NOMO-1 treated with DMSO at 0.1 percent for 48 hours (cell line): ENCODE measurements at regions not wholly inside any gene's neighbourhood (a gene's known extent, or its start where the extent isn't known, plus 50 kb on each side); places are given as distances from the start of the nearest gene placed in this dataset.

Source experiments
- DNase-seq: peaks from one replicate; lab custom pipeline; 2025; ENCODE audit not compliant: unreplicated experiment; lab: John Stamatoyannopoulos, UW

- peak; percentile 89 for DNase-seq
Observed at GRCh38 chr5:111582993-111583601, 70.8 kb upstream of the STARD4 start.

GRCh38 chr5:111582451-111582850 is 70.1 kb upstream of the STARD4 start:
- DNase-seq = no peak

GRCh38 chr5:111580956-111581355 is 68.6 kb upstream of the STARD4 start:
- DNase-seq = no peak

- no peak for DNase-seq
Observed at GRCh38 chr5:111574311-111574710, 62.0 kb upstream of the STARD4 start.

- no peak for DNase-seq
Observed at GRCh38 chr5:111572561-111572960, 60.2 kb upstream of the STARD4 start.

- DNase-seq = no peak
Observed at GRCh38 chr5:111563031-111563822, 50.9 kb upstream of the STARD4 start.

GRCh38 chr5:111562561-111562960 is 50.2 kb upstream of the STARD4 start:
- DNase-seq = no peak
